AG04450 (cell line): ENCODE measurements at regions not wholly inside any gene's neighbourhood (a gene's known extent, or its start where the extent isn't known, plus 50 kb on each side); places are given as distances from the start of the nearest gene placed in this dataset.

Experiments used
- CTCF ChIA-PET: fragments of 300-600, 350-600 bp; formaldehyde crosslinking; extraction: SDS; loops from one replicate; lab custom pipeline; 2022; ENCODE audit warnings: antibody characterized with exemption, inconsistent platforms; lab: Charles Lee
- POLR2A ChIA-PET: fragments of 350-600 bp; formaldehyde crosslinking; extraction: SDS; loops from one replicate; lab custom pipeline; 2021; ENCODE audit warnings: antibody characterized with exemption, inconsistent platforms; lab: Yijun Ruan, JAX
- DNase-seq: peaks from one replicate; pipeline ENCODE4 v3.0.0-alpha.2; 2011; ENCODE audit warnings: low read depth, low spot score
- H3K27ac ChIP-seq: one replicate; pipeline ENCODE4 v1.5.1; 2012; ENCODE audit warnings: low read depth, low read length, control low read depth
- H3K27me3 ChIP-seq: one replicate; pipeline ENCODE4 v1.6.0; 2012; ENCODE audit warnings: low read length; ENCODE audit not compliant: control insufficient read depth, insufficient read depth
- H3K4me3 ChIP-seq: 2 replicates; pipeline ENCODE4 v1.5.1; 2011; ENCODE audit warnings: mild to moderate bottlenecking, low read depth, low read length, control low read depth
- H3K9me3 ChIP-seq: 2 replicates; pipeline ENCODE4 v1.5.1; 2012; ENCODE audit warnings: low read length; ENCODE audit not compliant: control insufficient read depth, insufficient read depth
- CTCF ChIP-seq: IDR thresholded peaks from 2 replicates; pipeline ENCODE4 v1.5.1; 2011; ENCODE audit warnings: low read depth, low read length, control low read depth, inconsistent platforms

DNA sequence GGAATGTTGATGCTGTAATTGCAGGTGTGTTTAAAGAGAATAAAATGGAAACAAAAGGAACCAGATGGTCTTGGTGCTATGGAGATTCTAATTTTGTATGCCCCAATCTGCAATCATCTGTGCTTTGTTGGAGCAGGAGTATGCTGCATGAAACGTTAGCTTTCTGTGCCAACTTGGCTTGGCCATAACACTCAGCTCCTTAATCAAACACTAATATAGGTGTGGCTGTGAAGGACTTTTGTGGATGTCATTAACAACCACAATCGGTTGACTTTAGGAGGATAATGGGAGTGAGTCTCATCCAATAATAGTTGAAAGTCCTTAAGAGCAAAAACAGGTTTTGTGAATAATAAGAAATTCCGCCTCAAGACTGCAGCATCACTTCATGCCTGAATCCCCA lies 399.2 kb downstream of the NLGN4X start:
- ChIA-PET CTCF (no interaction called here), POLR2A (no interaction called here)
- no peak for DNase-seq

DNA sequence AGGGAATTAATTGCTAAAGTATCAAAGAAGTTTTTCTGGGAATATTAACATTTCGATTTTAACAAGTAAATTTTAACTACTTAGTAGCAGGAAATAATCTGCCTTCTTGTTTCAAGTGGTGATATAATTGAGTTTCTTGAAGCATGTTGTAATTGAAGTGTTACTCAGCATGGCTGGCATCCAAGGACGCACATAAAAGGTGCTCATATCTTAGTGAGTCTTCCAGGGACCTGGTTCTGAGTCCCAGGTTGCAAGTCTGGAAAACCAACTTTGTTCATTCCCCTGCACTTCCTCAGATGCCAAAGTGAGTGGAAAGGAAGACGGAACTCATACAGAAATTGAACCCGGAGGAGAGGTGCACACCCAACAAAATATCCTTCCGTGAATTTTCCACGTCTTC lies 399.6 kb downstream of the NLGN4X start:
- DNase-seq, result no peak
- Histone ChIP-seq H3K9me3 (peaks cover 5% of the 10 kb centered on the region; the same call in 1 of the 2 replicates), H3K27ac (no peak overlapping the region), H3K4me3 (no peak overlapping the region), H3K27me3 (no peaks in the 10 kb centered on the region)
- POLR2A ChIA-PET, result no interaction called here
- TF ChIP-seq CTCF, result no peak
- CTCF ChIA-PET, result no interaction called here

More for the DNA sequence above, 399.2 kb downstream of the NLGN4X start:
- Histone ChIP-seq H3K9me3 (peaks cover 5% of the 10 kb centered on the region; the same call in 1 of the 2 replicates), H3K27ac (no peak overlapping the region), H3K27me3 (no peaks in the 10 kb centered on the region), H3K4me3 (no peak overlapping the region)
- no peak for TF ChIP-seq CTCF

GRCh38 chrX:5823903-5824302 lies 404.8 kb downstream of the NLGN4X start:
- TF ChIP-seq CTCF, result no peak
- no peak overlapping the region for H3K4me3 ChIP-seq
- no peak overlapping the region for H3K27ac ChIP-seq
- ChIA-PET POLR2A (no interaction called here), CTCF (no interaction called here)
- no peak for DNase-seq
- no peaks in the 10 kb centered on the region for H3K27me3 ChIP-seq
- H3K9me3 ChIP-seq, result peaks cover 5% of the 10 kb centered on the region; the same call in 1 of the 2 replicates

DNA sequence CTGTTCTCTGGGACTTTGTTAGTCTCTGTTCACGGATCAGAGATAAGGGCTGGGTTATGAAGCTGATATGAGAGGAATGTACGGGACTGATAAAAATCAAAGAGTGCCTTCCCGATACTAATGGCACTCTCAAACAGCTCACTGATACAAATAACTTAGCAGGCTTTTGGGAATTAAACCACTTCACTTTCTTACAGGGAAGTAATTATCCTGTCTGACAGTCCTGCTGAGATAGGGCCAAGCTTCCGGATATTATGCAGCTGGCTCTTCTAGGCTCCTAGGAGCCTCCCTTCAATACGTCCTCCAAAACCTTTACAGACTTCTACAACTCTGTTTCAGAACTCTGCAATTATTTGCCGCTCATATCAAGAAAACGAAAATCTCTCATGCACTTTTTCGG lies 418.0 kb downstream of the NLGN4X start:
- POLR2A ChIA-PET, result no interaction called here
- CTCF ChIA-PET, result no interaction called here
- TF ChIP-seq CTCF, result no peak
- Histone ChIP-seq H3K27me3 (no peaks in the 10 kb centered on the region), H3K27ac (no peak overlapping the region), H3K9me3 (no peaks in the 10 kb centered on the region), H3K4me3 (no peak overlapping the region)
- DNase-seq, result no peak

- H3K27ac ChIP-seq, result no peak overlapping the region
- DNase-seq, result no peak
- no peak for TF ChIP-seq CTCF
- ChIA-PET CTCF (no interaction called here), POLR2A (no interaction called here)
- H3K9me3 ChIP-seq, result no peaks in the 10 kb centered on the region
- H3K4me3 ChIP-seq, result no peak overlapping the region
- no peaks in the 10 kb centered on the region for H3K27me3 ChIP-seq
Observed at GRCh38 chrX:5807181-5807580, 421.5 kb downstream of the NLGN4X start.
